CD1c-positive myeloid dendritic cell (primary cell): ENCODE measurements at regions not wholly inside any gene's neighbourhood (a gene's known extent, or its start where the extent isn't known, plus 50 kb on each side); places are given as distances from the start of the nearest gene placed in this dataset.

Source experiments
- DNase-seq: peaks from one replicate; pipeline ENCODE4 v3.0.0-alpha.2; 2016; ENCODE audit errors: extremely low spot score

- peak; percentile 94 for DNase-seq
Observed at GRCh38 chr9:6703898-6704639, 53.7 kb upstream of the KDM4C start.

DNA sequence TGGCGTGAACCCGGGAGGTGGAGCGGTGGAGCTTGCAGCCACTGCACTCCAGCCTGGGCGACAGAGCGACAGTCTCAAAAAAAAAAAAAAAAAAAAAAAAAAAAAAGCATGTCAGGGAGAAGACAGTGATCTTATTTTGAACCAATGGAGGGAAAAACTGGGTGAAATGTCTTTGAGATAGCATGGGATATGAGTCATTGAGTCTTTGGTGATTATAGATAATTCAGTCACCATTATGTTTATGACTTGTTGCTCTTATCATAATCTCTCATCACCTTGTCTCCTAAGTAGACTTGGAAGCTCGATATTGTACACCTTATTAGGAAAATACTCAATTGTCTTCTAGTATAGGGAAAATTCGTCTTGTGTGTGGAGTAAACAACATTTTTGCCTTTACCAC lies 55.1 kb upstream of the KDM4C start:
- no peak for DNase-seq

- no peak for DNase-seq
Observed at GRCh38 chr9:6696178-6696577, 50.6 kb upstream of the GLDC start.

DNA sequence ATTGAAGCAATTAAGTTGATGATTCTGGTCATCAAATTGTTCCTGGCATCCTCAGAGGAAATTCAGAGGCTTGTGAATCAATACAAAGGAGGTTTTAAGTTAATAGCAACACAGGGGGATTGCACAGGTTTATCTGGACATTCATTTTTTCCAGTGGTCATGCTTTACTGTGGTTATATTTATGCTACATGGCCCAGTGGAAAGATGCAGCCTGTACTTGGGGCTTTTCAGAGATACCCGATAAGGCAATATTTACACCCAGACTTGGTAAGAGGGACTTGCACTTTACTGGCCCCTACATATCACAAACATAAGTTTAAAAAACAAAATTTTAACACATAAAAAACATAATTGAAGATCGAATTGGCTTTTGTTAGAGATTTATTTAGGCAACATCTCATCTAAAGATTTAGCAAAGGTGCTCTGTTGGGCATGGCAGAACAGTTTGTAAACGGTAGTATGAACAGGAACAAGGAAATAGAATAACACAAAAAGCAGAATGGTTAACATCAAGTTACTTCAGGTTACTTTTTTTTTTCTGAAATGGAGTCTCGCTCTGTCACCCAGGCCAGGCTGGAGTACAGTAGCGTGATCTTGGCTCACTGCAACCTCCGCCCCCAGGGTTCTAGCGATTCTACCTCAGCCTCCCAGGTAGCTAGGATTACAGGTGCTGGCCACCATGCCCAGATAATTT lies 49.7 kb upstream of the GLDC start:
- DNase-seq: no peak
